DMS 273 treated with DMSO at 0.1 percent for 48 hours (cell line): ENCODE measurements at regions not wholly inside any gene's neighbourhood (a gene's known extent, or its start where the extent isn't known, plus 50 kb on each side); places are given as distances from the start of the nearest gene placed in this dataset.

Experiments
- DNase-seq: peaks from one replicate; lab custom pipeline; 2025; lab: John Stamatoyannopoulos, UW

DNA sequence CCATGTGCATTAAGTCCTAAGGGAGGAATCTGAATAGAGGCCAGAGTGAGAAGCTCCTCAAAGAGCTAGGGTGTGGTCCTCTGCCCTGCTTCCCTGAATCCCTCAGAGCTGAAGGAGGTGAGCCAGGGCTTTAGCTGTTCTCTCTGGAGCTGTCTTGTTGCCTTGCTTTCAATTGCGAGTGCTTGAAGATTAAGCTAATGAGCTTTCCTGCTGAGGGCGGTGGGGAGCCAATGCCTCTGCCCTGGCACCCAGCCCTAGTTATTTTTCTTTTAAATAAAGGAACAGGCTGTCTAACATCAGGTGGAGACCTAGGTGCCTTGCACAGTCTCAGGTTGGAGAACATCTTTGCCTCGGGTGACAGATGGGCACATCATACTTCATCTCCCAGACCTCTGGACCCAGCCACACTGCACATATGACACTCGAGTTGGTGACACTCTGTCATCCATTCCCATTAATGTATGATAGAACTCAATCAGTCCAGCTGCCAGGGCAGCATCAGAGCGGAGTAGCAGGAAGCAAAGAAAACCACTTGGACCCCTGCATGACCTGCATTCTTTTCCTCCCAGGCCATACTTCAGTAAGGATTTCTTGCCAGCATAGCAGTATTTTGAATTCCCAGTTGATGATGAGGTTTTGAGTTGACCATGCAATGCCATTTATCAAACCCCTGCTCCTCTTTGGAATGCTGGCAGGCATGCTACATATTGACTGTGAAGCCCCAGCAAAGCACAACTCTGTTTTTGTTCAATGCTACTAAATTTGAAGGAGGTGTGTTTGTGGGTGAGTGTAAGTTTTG, 292.7 kb downstream of the RNF144A start:
- peak; percentile 5 for DNase-seq

DNA sequence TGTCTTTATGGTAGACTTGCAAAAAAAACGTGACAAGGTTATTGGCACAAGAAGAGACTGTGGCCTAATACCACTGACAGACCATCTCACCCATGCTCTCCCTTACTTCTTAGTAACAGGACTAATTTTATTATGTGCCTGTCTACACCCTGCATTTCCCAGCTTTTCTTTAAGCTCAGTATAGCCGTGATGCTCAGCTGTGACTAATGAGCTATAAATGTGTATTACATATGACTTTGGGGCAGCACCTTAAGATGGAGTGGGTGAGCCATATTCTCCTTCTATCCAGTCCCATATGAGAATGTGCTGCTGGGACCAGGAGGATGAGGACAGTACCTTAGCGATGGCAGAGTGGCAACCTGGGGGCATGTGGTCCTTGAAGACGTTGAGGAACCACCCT, 293.5 kb downstream of the RNF144A start:
- DNase-seq: no peak

DNA sequence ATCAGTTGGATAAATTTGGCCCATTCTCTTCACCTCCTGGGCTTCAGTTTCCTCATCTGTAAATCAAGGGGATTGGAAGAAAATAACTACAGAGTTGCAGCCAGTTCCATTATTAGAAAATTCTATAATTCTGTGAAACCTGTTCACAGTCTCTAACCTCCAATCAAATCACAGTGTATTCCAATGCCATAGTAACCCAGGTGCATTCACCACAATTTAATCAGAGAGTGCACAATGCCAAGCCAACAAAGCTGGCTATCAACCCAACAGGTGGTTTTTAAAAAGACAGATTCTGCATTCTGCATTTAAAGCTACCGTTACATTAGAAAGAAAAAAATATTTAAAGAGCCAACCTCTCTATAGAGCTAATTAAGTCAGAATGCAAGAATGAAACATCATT, 308.6 kb downstream of the RNF144A start:
- no peak for DNase-seq

DNA sequence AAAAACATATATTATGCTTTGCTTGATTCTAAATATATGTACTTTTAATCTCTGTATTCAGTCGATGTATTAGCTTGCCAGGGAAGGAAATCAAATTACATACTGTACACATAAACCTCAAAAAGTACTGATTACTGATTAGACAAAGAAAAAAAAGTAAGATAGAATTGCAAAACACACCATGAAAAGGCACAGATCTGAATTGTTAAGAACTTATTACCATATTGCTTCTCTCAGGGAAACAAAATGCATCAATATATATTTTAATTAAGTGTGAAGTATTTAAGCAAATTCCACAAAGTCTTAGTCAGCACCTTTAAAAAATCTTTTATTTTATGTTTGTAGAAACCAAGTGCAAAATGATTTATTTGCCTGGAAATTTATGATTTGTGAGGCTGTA, 309.3 kb downstream of the RNF144A start:
- no peak for DNase-seq

DNA sequence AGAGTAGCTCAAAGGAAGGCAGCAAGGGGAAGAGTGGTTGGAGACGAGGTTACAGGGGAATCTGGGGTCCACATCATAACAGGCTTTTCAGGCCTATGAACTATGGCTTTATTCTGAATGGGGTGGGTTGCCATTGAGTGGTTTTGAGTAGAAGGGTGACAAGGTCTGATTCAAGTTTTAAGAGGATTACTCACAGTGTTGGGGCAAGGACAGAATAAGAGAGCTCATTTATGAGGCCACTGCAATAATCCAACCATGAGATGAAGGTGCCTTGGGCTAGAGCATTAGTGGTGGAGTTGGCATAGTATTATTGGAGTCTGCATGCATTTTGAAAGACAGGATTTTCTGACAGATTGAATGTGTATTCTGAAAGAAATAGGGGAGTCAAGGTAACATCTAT, 315.9 kb downstream of the RNF144A start:
- no peak for DNase-seq

DNA sequence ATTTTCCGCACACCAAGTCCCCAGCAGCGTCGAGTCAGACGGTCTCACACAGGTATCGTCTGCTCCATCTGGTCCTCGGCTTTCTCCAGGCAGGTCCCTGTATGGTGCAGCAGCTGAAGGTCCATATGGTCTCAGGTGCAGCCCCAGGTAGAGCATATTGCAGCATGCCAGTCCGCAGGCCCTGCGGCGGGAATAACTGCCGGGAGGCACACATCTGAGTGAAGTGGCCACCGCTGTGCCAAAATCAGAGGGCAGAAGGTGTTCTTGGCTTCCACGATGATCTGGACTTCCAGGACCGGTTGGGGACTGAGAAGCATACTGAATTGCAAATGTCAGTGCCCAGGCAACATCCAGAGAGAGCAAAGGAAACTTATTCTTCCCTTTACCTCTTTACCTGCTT, 320.3 kb downstream of the RNF144A start:
- no peak for DNase-seq

DNA sequence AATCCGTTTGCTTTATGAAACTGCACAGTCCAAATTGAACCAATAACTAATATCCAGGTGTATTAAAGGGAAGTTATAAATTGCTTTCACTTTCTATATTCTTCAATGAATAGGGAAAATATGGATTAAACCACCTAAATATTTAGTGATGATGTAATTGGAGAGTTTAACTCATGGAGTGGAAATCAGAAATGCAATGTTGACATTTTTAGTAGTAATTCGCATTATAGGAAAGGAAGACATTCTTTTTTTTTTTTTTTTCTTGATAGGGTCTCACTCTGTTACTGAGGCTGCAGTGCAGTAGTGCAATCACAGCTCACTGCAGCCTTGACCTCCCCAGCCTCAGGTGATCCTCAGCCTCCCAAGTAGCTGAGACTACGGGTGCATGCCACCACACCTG, 321.9 kb downstream of the RNF144A start:
- no peak for DNase-seq

DNA sequence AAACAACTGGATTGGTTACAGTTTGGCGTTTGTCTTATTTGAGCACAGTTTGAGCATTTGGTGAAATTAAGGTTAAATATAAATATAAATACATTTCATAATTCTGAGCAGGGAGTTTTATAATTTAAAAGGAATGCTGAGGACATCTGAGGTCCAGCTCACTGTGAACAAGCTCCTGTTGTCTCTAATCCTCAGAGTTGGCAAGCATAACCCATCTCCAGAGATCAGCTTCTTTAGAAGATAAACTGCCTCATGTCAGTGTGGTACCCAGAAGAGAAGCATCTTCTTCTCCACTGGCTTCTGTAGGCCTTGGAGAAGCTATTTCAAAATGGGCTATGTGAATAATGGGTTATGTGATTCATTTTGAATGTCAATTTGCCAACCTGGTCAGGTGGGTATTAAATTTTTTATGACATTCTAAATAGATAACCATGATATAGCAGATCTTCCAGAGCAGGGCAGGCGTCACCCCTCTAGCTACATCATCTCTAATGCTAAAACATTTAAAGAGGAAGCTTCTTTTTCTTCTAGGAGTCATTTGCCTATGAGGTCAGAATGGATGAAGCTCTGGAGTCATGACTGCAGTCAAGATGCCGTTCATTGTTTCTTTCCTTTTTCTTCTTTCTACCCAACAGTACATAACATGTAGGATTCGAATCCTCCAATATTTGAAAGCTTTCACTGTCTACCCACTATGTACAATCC, 324.0 kb downstream of the RNF144A start:
- no peak for DNase-seq

DNA sequence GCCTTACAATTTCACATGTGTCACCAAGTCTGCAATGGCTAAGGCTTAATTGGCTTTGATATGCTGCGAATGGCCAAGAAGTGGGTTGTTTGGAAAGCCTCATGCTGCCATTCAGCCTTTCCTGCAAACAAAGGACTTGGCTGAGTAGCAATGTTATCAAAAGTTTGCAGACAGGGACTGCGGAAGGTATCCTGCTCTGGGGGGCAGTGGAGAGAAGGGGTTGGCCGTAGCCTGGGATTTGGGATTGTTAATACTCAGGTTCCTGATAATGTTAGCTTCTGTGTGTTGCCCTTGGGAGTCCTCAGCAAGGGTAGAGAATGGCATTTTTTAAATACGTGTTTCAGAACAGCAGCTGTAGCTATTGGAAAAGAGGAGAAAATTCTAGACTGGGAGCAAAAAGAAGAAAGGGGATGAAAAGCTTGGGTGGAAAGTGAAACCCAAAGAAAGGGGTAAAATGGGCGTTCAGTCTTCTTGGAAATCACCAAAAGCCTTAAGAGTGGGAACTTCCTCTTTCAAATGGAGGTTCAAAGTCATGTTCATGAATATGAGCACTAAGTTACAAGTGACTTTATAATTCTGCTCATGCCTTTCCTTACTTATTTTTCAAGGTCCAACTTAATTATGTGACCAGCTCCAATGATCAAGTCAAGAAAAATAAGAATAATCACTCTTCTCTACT, 325.1 kb downstream of the RNF144A start:
- DNase-seq: no peak

DNA sequence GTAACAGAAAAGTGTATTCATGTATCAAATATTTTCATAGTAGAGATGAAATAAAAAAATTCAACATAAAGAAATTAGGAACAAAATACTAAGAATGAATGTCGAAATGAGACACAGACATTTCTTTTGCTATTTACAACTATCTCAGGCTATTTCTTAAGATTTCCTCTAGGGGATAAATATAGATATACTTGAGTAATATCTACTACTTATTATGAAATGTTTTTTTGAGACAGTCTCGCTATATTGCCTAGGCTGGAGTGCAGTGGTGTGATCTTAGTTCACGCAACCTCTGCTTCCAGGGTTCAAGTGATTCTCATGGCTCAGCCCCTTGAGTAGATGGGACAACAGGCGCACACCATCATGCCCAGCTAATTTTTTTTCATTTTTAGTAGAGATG, 326.1 kb downstream of the RNF144A start:
- DNase-seq: no peak

DNA sequence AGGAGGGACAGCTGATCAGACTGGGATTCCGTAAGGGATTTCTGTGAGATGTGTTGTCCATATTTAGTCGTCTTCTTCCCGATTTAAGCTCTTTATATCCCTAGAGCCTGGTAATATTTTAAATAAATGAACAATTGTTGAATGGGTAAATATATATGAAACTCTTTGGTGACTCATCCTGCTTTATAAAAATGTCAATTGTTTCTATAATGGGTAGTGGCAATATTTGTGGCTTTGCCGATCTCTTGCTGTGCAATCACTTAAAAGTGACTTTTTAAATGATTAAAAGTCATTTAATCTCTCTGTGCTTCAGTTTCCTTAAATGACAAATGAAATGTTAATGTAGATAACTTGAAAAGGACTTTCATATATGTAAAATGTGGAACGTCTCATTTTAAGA, 339.2 kb downstream of the RNF144A start:
- no peak for DNase-seq

DNA sequence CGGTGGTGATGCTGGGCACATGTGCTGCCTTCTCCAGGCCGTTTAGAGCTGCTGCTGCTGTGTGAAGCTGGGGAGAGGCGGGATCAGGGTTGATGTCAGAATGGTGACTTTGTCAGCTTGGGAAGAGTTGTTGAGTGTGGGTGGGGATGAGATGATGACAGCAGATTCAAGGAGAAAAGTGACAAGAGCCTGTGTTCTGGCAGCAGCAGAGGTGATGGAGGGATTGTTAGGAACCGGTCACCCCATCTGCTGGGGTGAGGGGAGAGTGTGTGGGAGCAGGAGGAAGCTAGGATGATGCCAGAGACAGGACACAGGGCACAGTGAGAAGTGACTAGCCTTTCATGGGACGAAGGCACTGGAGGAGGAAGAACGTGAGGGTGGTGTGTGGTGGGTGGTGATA, 345.5 kb downstream of the RNF144A start:
- no peak for DNase-seq

DNA sequence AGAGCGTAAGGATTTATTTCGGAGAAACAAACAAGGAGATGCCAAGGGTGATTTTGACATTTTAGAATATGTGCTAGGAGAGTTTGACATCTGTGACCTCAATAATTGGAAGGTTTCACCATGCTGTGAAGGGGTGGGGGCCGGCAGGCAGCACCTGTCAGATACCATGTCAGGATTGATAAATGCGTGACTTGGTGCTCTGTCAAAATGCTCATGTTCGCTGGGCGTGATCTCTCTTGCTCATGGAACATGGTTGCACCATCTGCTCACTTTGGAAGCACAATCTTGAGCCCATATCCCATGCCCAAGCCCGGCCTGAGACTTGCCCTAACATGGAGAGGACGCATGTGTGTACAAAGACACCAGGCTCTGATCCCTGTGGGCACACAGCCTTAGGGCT, 347.6 kb downstream of the RNF144A start:
- no peak for DNase-seq

DNA sequence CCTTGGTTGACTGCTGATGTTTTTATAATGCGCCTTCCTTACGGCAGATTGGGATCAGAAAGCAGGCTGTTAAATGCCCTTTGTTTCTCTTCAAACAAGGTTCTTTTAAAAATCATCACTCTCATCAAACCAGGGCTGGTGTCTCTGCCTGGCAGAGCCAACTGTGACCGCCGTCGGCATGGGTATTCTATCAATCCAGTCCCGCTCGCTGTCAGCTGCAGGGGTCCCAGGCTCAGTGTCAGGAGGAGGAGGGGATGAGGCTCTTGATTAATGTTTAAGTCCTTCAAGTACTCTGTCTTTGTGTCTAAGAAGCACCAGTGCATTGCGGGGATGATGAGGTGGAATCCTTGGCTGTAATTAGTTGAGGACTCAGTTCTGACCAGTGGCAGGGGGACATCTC, 348.1 kb downstream of the RNF144A start:
- DNase-seq: no peak

DNA sequence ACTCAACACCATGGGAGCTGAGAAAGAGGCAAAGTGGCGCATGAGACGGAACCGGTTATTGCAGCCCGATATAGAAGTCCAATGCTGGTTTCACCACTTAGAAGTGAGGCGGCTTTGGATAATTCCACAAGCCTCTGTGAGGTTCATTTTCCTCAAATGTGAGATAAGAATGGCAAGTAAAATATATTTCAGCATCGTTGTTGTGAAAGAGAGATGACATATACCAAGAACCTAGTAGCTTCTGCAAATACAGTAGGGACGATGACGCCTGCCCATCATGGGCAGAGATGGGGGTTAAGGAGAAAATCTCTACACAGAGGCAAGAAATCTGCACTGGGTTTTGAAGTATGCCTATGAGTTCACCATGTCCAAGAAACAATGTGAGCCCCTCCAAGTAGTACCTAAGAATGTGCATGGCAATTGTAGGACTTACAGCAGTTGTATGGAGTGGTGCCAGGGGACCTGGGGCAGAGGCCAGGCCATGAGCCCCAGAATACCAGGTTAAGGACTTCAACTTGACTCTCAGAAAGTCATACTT, 352.0 kb downstream of the RNF144A start:
- no peak for DNase-seq

DNA sequence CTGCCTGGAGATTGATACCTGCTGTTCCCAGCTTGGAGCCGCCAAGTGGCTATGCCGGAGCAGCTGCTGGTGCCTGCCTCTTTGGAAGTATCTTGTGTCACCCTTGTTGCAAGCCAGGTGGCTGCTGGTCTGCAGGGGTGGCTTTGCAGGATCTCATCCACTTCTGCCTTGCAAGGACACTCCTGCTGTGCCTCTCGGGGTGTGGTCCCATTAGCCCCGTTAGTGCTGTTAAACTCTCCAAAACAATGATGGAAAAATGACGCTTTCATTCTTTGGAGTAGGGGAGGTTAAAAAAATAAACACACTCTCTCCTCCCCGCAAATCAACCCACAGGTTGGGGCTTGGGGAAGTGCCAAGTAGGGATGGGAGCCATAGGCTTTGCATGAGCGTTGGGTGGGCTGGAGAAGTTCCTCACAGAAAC, 352.8 kb downstream of the RNF144A start:
- peak; percentile 9 for DNase-seq

DNA sequence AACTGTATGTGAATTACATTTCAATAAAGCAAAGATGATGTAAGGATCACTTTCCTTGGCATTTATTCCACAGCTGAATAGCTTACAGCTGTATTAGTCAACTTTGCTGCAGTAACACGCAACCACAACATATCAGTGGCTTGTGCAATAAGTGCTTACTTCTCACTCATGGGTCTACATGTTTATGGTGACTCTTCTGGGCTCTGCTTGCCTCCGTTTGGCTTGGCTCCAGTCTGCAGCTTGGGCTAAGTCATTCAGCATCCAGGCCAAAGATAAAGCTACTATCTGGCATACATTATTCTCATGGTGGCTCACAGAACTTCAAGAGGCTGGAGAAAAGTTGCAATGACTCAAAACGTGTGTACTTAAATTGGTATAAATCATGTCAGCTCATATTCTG, 355.0 kb downstream of the RNF144A start:
- no peak for DNase-seq

DNA sequence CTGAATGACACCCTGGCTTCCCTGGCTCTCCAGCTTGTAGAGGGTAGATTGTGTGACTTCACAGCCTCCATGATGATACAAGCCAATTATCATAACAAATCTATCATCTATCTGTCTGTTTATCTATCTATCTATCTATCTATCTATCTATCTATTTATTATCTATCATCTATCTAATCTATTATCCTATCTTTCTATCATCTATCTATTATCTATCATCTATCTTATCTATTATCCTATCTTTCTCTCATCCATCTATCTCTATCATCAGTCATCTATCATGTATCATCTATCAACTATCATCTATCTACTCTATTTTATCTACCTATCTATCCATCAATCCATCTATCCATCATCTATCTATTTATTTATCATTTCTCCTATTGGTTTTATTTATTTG, 361.8 kb downstream of the RNF144A start:
- no peak for DNase-seq

DNA sequence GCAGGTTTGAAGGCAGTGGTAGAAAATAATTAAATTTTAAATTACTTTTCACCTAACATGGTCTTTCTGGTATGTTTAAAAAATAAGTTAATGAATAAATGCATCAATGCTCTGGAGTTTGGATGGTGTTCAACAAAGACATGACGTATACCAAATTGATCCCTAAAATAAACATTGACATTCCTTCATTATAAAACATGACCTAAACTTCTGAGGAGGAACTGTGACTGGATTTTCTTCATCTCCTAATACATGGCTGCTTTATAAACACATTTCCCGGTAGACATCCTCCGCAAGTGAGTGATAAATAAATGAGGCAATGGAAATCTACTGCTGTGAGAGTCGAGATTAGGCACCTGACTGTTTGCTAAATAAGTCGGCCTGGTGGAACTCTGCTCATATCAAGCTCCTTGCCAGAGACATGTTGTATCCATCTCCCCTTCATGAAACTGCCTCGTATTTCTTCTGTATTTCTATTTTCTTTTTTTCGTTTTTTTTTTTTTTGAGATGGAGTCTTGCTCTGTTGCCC, 362.3 kb downstream of the RNF144A start:
- DNase-seq: no peak

DNA sequence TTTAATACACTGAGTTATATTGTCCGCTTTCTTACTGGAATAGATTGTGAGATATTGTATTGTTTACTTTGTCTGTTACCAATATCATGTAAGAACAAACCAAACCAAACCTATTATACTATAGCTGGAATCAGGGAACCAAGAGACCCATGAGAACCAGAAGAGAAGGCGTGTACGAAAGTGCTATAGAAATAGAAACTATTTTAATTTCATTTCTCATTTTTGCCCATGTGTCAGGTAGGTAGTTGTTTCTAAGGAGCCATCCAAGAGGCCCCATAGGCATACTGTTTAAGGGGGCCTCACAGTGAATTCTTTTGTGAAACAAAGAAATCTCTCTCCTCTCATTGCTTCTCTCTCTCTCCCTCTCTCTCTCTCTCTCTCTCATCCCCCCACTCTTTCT, 363.6 kb downstream of the RNF144A start:
- no peak for DNase-seq

DNA sequence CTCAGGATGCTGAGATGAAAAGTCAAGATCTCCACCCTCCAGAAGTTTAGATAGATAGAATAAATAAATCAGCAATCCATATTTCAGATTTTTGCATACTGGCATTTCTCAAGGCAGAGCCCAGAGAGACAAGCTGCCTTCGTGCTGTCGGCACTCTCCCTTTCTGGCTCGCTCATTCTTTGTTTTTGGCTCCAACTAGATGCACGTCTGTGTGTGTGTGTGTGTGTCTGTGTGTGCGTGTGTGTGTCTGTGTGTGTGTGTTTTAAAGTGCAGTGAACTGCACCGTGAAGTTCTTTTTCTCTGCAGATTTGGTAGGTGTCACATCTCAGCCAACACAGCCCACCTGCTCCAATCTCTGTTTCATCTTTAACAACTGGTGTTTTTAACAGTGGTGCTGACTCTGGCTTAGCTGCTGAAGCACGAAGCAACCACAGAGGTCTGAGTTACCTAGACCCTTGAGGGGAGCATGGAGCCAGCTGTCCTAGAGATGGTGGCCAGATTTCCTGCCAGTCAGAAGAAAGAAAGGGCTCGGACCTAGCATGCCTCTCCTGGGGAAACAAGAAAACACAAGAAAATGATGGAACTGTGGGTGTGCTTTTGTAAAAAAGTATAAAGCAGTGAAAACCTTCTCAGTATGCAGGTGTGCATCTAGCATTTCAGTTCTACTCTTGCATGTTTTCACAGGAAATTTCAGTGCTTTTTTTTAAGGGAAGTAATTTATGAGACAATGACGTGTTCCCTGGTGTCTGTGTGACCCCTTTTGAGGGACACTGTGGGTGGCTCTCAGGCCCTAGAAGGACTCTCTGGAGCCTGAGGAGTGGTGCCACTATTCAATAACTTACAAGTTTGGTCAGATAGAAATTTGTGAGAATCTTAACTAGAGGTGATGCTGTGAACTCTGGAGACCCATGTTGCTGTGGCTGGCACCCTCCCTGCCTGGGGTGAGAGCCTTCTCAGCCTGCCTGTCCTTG, 364.3 kb downstream of the RNF144A start:
- no peak for DNase-seq
